ENCODE measurements at regions not wholly inside any gene's neighbourhood (a gene's known extent, or its start where the extent isn't known, plus 50 kb on each side); places are given as distances from the start of the nearest gene placed in this dataset.

GRCh38 chr14:65975865-65976264 lies 510.3 kb upstream of the CCDC196 start (continued):
- TF ChIP-seq RB1 (IDR thresholded peaks at IDR 0.05; ENCODE audit: borderline replicate concordance), result no peak
- no peak for TF ChIP-seq MEF2B (IDR thresholded peaks at IDR 0.05; ENCODE audit: partially characterized antibody, poor library complexity, severe bottlenecking)
- no peak for TF ChIP-seq MEF2A (IDR thresholded peaks at IDR 0.05; ENCODE audit: insufficient read depth, low read depth, low read length)
- TF ChIP-seq TCF7 (IDR thresholded peaks at IDR 0.05; ENCODE audit: borderline replicate concordance), result no peak

DNA sequence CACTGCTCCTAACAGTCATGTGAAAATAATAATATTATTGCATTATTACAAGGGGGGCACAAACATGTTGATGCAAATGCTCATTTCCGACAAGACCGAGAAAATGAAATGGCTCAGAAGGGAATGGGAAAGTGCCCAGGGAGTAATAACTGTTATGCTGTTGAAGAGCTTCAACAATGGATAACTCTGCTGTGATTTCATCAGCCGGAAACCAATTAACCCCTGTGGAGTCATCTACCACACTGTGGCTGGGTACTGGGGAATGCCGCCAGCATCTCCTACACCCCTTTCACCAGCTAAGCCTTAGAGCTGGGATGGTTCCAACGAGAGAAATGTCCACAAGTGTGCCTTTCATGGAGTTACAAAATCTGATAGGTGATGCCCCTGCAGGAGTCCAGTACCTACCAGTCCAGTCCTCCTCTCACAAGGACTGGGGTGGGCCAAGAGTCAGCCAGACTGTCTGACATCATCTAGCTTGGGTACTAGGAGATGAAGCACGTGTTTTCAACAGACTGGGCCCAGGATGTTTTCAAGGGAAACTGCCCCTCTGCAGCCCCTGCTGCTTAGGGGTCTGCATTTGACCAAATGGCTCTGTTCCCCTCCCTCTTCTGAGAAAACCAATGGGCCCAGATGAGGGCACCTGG lies 509.3 kb upstream of the CCDC196 start:
- no peak for FAIRE-seq
- intact Hi-C loops (cut with micrococcal nuclease; ENCODE audit: unreplicated experiment), result no loop called here
- Histone ChIP-seq H3K79me2 (ENCODE audit: control insufficient read depth, insufficient read depth, low read length) (no peaks in the 10 kb centered on the region), H3K27ac (ENCODE audit: control insufficient read depth, insufficient read depth) (no peak overlapping the region), H3K9ac (ENCODE audit: control insufficient read depth, insufficient read depth, low read length) (no peak overlapping the region), H3K4me1 (ENCODE audit: control insufficient read depth, insufficient read depth, low read length) (no peaks in the 10 kb centered on the region), H3K36me3 (ENCODE audit: control insufficient read depth in 2 of 2, insufficient read depth in 2 of 2, low read length in 1 of 2) (no peaks in the 10 kb centered on the region), H4K20me1 (ENCODE audit: control insufficient read depth, insufficient read depth) (no peaks in the 10 kb centered on the region), H3K9me3 (replicated peaks; ENCODE audit: control insufficient read depth, insufficient read depth, low read length) (no peaks in the 10 kb centered on the region; the same call in 2 of the 3 replicates), H3K4me3 (no peak overlapping the region), H3K27me3 (replicated peaks in 1 of 2; ENCODE audit: control insufficient read depth in 2 of 2, insufficient read depth in 2 of 2, low read length in 1 of 2) (peaks cover 0 to 4% of the 10 kb centered on the region in 2 experiments; a peak in 1 of 4 replicates), H3K4me2 (ENCODE audit: control insufficient read depth, insufficient read depth) (no peak overlapping the region), H2AFZ (ENCODE audit: control insufficient read depth, low read depth, low read length) (no peak overlapping the region)
- ChIA-PET POLR2A (no interaction called here), SMC1A (ENCODE audit: uncharacterized antibody, unreplicated experiment) (no interaction called here), RAD21 (ENCODE audit: unreplicated experiment) (no interaction called here), CTCF (interaction anchor here (0.7 to 0.8 kb wide), 2 partner anchors 16 to 48 kb away, joined by 3 read pairs; no protein-coding TSS in a partner anchor)
- DNase-seq (ENCODE audit: low read depth, low spot score), result no peak
- TF ChIP-seq TCF12 (IDR thresholded peaks at IDR 0.05; ENCODE audit: low read depth, low read length) (no peak), MEF2B (IDR thresholded peaks at IDR 0.05; ENCODE audit: partially characterized antibody, poor library complexity, severe bottlenecking) (no peak), CHD2 (IDR thresholded peaks at IDR 0.05; ENCODE audit: borderline replicate concordance, low read depth, low read length) (no peak), POLR2AphosphoS2 (IDR thresholded peaks at IDR 0.05; ENCODE audit: low read depth, low read length) (no peak), TAF1 (IDR thresholded peaks at IDR 0.05; ENCODE audit: borderline replicate concordance, low read depth, low read length) (no peak), SREBF2 (IDR thresholded peaks at IDR 0.05; ENCODE audit: low read length) (no peak), RELB (IDR thresholded peaks at IDR 0.05; ENCODE audit: low read depth) (no peak), STAT1 (conservative IDR thresholded peaks at IDR 0.05) (no peak), BACH1 (IDR thresholded peaks at IDR 0.05; ENCODE audit: borderline replicate concordance) (no peak), BRCA1 (IDR thresholded peaks at IDR 0.05; ENCODE audit: low read depth, low read length) (no peak), RAD21 (IDR thresholded peaks at IDR 0.05; ENCODE audit: insufficient read depth, low read depth, low read length) (no peak)
- TF ChIP-seq, protein P1, sequence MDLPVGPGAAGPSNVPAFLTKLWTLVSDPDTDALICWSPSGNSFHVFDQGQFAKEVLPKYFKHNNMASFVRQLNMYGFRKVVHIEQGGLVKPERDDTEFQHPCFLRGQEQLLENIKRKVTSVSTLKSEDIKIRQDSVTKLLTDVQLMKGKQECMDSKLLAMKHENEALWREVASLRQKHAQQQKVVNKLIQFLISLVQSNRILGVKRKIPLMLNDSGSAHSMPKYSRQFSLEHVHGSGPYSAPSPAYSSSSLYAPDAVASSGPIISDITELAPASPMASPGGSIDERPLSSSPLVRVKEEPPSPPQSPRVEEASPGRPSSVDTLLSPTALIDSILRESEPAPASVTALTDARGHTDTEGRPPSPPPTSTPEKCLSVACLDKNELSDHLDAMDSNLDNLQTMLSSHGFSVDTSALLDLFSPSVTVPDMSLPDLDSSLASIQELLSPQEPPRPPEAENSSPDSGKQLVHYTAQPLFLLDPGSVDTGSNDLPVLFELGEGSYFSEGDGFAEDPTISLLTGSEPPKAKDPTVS (IDR thresholded peaks at IDR 0.05; ENCODE audit: low read depth, low read length), result no peak
- TF ChIP-seq, protein P2, sequence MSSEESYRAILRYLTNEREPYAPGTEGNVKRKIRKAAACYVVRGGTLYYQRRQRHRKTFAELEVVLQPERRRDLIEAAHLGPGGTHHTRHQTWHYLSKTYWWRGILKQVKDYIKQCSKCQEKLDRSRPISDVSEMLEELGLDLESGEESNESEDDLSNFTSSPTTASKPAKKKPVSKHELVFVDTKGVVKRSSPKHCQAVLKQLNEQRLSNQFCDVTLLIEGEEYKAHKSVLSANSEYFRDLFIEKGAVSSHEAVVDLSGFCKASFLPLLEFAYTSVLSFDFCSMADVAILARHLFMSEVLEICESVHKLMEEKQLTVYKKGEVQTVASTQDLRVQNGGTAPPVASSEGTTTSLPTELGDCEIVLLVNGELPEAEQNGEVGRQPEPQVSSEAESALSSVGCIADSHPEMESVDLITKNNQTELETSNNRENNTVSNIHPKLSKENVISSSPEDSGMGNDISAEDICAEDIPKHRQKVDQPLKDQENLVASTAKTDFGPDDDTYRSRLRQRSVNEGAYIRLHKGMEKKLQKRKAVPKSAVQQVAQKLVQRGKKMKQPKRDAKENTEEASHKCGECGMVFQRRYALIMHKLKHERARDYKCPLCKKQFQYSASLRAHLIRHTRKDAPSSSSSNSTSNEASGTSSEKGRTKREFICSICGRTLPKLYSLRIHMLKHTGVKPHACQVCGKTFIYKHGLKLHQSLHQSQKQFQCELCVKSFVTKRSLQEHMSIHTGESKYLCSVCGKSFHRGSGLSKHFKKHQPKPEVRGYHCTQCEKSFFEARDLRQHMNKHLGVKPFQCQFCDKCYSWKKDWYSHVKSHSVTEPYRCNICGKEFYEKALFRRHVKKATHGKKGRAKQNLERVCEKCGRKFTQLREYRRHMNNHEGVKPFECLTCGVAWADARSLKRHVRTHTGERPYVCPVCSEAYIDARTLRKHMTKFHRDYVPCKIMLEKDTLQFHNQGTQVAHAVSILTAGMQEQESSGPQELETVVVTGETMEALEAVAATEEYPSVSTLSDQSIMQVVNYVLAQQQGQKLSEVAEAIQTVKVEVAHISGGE (CRISPR knock-in tag; IDR thresholded peaks at IDR 0.05), result no peak
- in situ Hi-C loops (cut with MboI), result no loop called here
- no TSS peak for BruUV-seq (replicated peaks)
- WGBS (ENCODE audit: insufficient coverage, insufficient replicate concordance, low lambda C conversion rate, missing lambda C conversion rate), result 44% methylated on average over 6 of the region's 6 CpGs
- ATAC-seq, result no peak; the same call in 1 of the 3 replicates

Measured in GM12878 (cell line).